GM10266 (cell line): ENCODE measurements at regions not wholly inside any gene's neighbourhood (a gene's known extent, or its start where the extent isn't known, plus 50 kb on each side); places are given as distances from the start of the nearest gene placed in this dataset.

ENCODE experiments used
- DNase-seq: peaks from one replicate; pipeline ENCODE4 v3.0.0; 2012; ENCODE audit errors: extremely low spot score
- TF ChIP-seq, protein P1 (sequence below): IDR thresholded peaks from 2 replicates; pipeline ENCODE4 v1.5.1; 2012; ENCODE audit warnings: mild to moderate bottlenecking, low read depth; ENCODE audit not compliant: control insufficient read depth, insufficient read depth; ENCODE audit errors: missing control alignments

DNA sequence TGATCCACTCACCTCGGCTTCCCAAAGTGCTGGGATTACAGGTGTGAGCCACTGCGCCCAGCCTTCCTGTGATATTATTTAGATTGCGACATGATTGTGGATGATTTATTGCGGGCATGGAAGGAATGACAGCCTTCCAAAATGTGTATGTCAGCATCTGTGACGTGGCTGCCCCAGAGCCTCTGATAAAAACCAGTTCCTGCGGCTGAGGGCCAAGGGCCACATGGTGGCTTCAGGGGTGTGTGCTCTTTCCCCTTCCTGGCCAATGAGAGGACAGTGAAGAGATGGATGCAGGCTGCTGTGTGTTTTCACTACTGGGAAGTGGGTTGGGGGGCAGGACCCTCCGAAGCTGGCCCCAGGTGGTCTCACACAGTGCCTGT is 57.4 kb upstream of the HGFAC start:
- no peak for DNase-seq
- TF ChIP-seq, protein P1, sequence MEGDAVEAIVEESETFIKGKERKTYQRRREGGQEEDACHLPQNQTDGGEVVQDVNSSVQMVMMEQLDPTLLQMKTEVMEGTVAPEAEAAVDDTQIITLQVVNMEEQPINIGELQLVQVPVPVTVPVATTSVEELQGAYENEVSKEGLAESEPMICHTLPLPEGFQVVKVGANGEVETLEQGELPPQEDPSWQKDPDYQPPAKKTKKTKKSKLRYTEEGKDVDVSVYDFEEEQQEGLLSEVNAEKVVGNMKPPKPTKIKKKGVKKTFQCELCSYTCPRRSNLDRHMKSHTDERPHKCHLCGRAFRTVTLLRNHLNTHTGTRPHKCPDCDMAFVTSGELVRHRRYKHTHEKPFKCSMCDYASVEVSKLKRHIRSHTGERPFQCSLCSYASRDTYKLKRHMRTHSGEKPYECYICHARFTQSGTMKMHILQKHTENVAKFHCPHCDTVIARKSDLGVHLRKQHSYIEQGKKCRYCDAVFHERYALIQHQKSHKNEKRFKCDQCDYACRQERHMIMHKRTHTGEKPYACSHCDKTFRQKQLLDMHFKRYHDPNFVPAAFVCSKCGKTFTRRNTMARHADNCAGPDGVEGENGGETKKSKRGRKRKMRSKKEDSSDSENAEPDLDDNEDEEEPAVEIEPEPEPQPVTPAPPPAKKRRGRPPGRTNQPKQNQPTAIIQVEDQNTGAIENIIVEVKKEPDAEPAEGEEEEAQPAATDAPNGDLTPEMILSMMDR: no peak

DNA sequence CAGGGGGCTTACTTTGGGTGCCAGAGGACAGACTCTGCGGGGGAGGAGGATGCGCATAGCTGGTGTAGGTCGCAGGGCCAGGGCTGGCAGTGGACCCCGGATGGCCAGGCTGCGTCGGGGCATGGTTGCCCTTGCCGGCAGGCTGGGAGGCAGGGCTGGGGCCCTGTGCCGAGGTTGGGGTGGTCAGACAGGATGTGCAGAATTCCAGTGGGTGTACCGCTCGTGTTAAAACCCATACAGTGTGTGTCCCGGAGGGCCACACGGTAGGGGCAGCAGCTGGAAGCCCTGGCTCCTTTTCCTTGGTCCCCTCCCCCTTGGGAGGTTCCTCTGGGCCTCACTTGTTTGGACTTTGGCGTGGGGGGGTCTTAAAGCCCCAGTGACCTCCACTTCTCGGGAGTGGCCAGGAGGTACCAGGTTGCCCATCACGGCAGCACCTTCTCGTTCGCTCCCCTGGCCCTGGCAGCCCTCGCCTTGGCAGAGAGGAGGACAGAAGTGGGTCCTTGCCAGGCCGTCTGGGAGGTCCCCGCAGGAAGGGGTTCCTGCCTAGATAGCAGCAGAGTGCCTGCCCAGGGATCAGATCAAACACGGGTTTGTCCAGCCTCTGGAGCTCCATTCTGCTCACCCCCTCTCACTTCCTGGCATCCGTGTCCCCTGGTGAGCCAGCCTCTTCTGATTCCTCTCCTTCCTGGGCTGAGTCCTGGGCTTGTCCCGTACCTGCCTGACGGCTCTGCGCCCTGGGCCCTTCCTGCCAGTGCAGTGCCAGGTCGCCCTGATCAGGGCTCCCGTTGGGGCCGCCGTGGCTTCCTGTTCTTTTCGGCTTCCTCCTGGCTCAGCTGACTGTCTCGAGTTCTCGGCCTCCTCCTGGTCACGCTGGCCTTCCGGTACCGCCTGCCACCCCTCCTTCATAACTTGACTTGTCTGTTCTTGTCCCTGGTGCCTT is 56.7 kb upstream of the HGFAC start:
- DNase-seq: no peak
- TF ChIP-seq, protein P1: no peak

DNA sequence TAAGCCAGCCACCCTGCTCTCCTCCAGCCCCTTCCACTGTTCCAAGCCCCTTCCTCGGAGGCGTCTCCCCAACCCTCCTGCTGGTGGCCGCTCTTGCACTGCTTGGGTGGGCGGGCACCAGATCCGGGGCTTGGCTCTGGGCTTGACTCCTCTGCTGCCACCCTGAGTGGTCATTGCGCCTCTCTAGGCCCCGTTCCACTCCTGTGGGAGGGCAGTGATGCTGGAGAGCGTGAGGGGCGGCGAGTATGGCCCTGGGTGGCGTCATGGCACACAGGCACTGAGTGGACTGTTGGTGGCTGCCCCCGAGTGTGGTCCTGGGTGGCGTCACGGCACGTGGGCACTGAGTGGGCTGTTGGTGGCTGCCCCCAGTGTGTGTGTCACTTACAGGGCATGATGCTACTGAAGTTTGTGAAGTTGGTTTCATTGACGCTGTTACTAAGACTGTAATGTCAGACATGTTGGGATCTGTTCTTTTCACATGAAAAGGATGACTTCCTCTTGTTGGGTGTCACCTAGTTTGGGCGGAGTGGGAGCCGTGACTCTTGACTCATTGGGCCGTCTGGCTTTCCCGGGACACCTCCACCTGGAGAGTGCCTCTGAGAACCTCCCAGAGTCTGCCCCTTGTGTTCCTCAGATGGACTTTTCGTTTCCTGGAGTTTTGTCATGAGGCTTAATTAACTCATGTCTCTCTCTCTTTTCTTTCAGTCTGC is 55.9 kb upstream of the HGFAC start:
- no peak for DNase-seq
- TF ChIP-seq, protein P1: no peak

DNA sequence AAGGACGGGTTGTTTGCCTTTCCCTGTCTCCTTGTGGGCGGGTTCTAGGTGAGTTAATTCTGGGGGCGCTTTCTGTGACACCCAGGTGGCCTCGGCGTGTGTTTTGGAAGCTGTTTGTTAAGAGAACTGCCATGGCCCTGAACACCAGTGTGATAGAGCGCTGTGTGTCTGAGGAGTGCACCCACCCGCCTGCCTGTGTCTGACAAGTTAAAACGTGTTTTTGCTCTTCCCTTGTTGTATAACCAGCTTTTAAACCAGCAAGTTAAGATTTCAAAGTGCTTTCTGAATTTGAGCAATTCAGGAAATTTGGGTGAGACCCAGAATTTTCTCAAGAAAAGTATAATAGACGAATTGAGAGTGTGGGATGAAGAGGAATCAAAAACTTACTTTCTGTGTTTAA is 55.2 kb upstream of the HGFAC start:
- TF ChIP-seq, protein P1: no peak
- no peak for DNase-seq

DNA sequence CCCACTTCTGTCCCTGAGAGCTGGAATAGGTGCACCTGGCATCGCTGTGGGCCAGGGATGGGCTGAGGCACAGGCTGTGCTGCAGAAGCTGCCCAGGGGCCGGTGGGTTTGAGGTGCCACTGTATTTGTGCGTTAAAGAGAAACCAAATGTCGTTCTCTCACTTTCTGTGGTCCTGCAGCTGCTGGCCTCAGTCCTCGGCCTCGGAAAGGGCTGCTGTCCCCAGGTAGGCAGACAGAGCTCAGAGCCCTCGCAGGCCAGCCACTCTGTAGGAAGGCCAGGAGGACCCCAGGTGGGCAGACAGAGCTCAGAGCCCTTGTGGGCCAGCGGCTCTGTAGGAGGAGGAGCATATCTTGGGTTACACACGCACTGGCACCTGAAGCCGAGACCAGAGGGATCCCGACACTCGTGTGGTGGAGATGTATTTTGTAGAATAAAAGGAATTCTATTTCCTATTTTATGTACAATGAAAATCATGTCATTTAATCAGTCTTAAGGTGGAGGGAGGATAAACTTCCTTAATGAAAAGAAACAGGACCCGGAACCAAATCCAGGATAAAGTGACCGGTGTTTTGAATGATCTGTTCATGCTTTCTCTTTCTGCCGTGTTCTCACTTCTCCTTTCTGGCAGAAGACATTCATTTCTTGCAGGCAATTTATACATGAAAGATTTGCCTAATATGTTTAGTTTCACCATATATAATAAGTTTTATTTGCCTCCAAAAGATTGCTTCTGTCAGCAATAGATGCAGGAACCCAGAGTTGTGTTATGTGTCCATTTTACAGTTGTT is 54.4 kb upstream of the HGFAC start:
- TF ChIP-seq, protein P1: no peak
- peak; percentile 75 for DNase-seq

DNA sequence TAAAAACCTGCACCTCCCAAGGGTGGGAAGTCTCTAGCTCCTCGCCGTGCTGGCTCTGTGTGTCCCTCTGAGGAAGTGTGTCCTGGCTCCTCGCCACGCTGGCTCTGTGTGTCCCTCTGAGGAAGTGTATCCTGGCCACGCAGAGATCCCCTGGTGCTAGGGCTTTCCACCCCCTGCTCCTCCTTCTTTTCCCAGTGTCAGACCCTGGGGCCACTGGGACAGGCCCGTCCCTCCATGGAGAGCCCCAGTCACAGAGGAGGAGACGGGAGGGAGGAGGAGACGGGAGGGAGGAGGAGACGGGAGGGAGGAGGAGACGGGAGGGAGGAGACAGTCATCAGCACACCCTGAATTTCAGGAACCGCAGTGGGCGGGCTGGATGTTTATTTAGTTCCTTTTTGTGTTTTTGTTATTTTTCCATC is 53.8 kb upstream of the HGFAC start:
- no peak for DNase-seq
- TF ChIP-seq, protein P1: no peak
